NOMO-1 treated with dmso at 0.1 percent for 144 hours (cell line): ENCODE measurements at regions not wholly inside any gene's neighbourhood (a gene's known extent, or its start where the extent isn't known, plus 50 kb on each side); places are given as distances from the start of the nearest gene placed in this dataset.

Source experiments
- DNase-seq: peaks from one replicate; lab custom pipeline; 2025; ENCODE audit not compliant: unreplicated experiment; lab: John Stamatoyannopoulos, UW

- DNase-seq: no peak
Observed at GRCh38 chr3:56870436-56870835, 68.7 kb upstream of the ARHGEF3 start.

GRCh38 chr3:56869157-56869889 is 67.6 kb upstream of the ARHGEF3 start:
- no peak for DNase-seq

DNA sequence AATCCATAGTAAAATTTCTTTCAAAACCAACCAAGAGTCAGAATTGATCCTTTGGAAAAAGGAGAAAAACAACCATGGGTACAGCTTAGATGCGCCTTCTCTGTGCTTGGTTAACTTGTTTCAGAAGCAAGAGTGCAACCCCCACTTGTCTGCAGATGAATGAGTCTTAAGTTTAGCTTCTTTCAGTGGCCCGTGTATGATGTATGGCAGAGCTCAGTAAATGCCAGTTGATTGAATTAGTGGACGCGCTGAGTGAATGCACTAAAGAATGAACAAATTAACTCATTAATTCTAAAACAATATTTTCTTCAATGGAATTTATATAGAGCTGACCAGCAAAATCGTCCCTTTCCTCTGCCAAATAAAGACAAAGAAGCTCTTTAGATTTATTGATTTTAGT is 67.0 kb upstream of the ARHGEF3 start:
- DNase-seq: no peak

DNA sequence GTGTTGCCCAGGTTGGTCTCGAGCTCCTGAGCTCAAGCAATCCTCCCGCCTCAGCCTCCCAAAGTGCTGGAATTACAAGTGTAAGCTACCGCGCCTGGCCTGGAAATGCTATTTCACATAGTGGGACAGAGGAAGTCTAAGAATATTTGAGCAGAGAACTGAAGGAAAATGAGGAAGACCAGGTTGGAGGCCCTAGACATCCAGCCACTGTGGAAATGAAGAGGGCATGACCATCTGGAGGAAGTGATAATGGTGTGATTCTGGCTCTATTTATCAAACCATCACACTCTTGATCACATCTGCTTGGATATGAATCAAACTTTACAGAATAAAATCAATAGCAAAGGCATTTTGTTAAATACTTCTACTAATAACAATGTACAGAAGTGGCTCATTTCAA is 65.9 kb upstream of the ARHGEF3 start:
- no peak for DNase-seq

- no peak for DNase-seq
Observed at GRCh38 chr3:56864918-56865524, 63.3 kb upstream of the ARHGEF3 start.

DNA sequence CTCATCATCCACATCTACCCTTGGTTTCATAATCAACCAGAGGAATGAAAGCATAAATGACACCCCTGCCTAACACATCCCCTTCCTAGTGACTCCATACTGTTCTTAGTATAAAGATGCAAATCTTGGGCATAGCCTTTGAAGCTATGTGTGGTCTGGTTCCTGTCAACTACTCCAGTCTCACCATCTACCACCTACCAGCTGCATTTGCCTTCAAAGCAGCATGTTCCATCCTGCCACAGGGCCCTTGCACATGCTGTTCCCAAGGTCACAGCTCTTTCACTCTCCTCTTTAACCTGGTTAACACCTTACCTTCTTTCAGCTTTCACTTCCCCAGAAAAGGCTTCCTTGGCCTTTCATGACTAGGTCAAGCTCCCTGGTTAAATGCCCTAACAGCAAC is 62.3 kb upstream of the ARHGEF3 start:
- DNase-seq: no peak

DNA sequence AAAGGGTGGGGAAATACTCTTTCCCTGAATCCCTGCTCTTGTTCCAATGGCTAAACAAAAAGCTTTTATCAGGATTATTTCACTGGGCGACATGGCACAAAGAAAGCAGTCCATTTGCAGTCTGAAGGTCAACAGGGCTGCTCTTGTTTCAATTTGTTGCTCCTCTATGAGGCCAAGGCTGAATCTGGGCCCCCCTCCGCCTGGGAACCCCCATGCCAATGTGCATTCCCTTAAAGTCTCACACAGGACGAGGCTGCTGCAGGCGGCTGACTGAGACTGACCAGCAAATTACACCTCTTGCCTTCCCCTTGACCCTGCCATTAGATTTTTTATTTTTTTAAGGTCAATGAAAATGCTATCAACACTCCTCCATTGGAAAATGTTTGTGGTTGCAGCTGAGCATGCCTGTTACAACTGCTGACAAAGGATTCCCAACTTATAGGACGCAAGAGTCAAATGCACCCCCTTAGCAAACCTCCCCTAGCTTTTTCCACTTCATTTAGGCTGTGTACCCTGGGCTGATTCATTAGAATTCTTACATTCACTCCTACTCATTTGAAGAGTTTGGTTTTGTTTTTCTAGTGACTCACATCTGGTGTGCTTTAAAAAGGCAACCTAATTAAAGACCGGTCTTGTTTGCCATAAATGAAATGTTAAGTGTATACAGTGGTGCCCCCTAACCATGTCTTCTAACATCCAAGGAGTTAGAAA is 60.8 kb upstream of the ARHGEF3 start:
- DNase-seq: no peak

DNA sequence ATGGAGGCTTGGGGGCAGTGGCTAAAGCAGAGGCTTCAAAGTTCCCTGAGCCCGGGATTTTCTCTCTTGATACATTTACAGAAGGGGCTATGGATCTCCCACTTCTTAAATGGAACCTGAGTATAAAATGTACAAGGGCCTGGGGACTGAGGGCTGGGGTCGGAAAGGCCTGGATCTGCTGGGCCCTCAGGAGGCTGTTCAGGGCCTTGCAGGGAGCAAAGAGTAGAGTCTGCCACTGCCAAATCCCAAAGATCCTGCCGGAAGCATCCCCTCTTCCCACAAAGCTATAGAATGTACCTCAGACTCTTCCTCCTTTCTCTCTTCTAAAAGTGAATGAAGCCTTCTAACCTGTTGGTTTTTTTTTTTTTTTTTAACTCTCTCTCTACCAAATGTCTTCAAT is 59.8 kb upstream of the ARHGEF3 start:
- DNase-seq: no peak

DNA sequence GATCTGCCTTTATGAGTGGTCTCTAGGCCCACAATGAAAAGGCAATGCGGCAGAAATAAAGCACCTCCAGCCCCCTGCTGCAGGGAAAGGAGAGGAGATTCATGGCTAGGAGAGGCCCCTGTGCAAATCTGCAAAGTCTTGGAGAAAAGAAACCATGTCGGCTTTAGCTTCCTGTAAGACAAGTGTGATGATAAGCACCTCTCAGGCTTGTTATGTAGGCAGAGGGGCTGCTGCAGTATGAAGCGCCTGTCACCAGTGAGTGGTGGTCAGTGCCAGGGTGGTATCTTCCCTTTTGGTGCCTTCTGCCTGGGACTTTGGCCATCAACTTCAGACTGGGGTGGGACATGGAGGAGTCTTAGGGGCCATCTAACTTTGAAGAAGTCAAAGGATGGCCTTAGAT is 59.2 kb upstream of the ARHGEF3 start:
- DNase-seq: no peak

DNA sequence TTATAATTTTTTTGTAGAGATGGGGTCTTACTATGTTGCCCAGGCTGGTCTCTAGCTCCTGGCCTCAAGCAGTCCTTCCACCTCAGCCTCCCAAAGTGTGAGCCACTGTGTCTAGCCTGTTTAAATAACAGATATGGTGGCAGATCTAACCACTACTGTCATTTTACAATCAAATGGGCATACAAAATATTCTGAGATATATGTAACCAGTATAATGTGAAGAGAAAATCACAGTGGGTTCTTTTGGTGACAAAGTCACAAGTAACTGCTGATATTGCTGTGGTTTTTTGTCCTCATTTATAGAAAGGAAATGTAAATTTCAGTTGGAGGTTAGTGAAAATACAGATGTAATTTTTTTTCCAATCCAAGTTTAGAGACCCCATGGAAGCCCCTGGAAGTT is 58.6 kb upstream of the ARHGEF3 start:
- no peak for DNase-seq

DNA sequence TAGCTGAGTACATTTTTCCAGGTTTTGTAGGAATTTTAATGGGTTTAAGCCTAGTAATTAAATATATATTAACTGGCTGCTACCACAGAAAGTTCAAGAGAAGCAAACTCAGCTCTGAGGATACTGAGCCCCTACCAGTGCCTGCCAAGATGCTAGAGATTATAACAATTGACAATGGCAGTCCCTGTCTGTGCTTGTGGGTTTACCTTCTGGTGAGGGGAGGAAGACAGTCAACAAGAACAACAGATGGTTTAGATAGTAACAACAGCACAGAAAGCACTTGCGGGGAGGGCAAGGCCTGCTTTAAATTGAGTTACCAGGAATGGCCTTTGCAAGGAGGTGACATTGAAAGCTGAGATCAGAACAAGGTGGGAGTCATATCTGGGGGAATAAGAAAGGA is 56.6 kb upstream of the ARHGEF3 start:
- DNase-seq: no peak

DNA sequence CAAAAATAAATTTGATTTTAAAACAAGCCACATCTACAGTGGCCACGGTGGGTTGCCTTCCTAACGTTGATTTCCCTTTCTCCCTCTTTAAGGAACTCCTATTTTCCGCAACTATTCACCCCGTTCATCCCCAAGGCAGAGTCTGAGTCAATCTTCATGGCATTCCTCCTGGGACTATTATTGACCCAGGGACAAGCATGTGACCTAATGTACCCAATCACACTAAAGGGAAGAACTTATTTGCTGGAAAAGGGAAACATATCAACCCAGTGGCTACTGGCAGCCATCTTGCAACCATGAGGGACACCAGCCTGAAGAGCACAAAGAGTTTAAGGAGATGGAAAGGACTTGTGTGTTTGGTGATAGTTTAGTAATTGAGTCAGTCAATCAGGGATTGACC is 55.4 kb upstream of the ARHGEF3 start:
- DNase-seq: no peak

- no peak for DNase-seq
Observed at GRCh38 chr3:56856752-56857151, 55.0 kb upstream of the ARHGEF3 start.

- no peak for DNase-seq
Observed at GRCh38 chr3:56855856-56856512, 54.2 kb upstream of the ARHGEF3 start.

GRCh38 chr3:56854856-56855611 is 53.3 kb upstream of the ARHGEF3 start:
- DNase-seq: no peak

DNA sequence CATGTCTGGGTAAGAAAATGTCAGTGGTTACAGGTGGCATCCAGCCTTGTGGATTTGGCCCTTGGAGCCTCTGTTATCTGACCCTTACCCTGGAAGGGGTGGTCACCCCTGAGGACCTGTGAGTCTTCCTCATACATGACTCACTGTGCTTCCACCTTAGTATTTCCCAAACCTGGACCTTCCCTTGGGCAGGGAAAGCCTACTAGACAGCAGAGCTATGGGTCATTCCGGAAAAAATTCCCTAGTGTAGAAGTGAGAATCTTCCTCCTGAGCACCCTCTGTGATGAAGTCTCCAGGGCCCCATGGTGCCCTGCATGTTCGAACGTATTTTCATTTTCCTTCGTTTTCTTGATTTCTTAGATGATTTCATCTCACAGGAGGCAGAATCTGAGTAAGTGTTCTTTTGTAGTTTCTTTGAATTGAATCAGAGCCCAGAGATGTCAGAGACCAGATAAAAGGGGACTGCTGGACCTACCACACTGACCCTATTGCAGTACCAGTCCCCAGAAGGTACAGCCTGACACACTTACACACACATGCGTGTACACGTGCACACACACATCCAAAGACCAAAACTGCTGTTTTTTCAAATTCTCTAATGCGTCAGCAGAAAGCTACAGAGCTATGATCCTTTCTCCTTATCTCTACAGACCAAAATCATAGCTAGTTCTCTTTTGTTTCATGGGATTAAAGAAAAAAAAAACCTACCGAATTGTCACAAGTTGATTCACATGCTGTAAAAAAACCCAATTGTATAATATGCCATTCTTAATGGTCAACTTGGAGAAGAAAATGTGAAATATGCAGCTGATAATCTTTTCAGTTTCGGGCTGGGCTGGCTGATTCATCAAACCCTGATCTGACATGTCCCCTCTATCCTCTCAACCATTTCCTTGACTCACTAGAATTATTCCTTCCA is 50.5 kb upstream of the ARHGEF3 start:
- no peak for DNase-seq
